Esophagus squamous epithelium (tissue), 4 donors: ENCODE measurements at regions not wholly inside any gene's neighbourhood (a gene's known extent, or its start where the extent isn't known, plus 50 kb on each side); places are given as distances from the start of the nearest gene placed in this dataset.

Experiments used
- CTCF ChIP-seq, 6 experiments: fragments of 450-650 bp in 4 of 6; fragments of 200-600 bp in 2 of 6; sonication (generic) in 2 of 6; IDR thresholded peaks; one replicate each; pipeline ENCODE4 v1.5.1; 2016 to 2019; ENCODE audit warnings: antibody characterized with exemption in 6 of 6, mild to moderate bottlenecking in 4 of 6, moderate library complexity in 4 of 6
- POLR2A ChIP-seq, 4 donors: fragments of 450-650 bp; IDR thresholded peaks; one replicate each; pipeline ENCODE4 v1.6.1; 2017; ENCODE audit warnings: antibody characterized with exemption in 4 of 4, mild to moderate bottlenecking in 4 of 4, moderate library complexity in 3 of 4

GRCh38 chrX:110561034-110561433 is 202.4 kb downstream of the RTL9 start:
- TF ChIP-seq CTCF (IDR thresholded peaks at IDR 0.05) (no peak), POLR2A (IDR thresholded peaks at IDR 0.05) (no peak)
